GM21360 (cell line): ENCODE measurements at regions not wholly inside any gene's neighbourhood (a gene's known extent, or its start where the extent isn't known, plus 50 kb on each side); places are given as distances from the start of the nearest gene placed in this dataset.

Experiments
- ATAC-seq: cut with Tn5 transposase; IDR thresholded peaks from one replicate; pipeline ENCODE4 v1.9.1; 2021; ENCODE audit warnings: mild to moderate bottlenecking, moderate library complexity; ENCODE audit not compliant: unreplicated experiment

- ATAC-seq: no peak
Observed at GRCh38 chr11:116567721-116568242, 205.0 kb downstream of the BUD13 start.

DNA sequence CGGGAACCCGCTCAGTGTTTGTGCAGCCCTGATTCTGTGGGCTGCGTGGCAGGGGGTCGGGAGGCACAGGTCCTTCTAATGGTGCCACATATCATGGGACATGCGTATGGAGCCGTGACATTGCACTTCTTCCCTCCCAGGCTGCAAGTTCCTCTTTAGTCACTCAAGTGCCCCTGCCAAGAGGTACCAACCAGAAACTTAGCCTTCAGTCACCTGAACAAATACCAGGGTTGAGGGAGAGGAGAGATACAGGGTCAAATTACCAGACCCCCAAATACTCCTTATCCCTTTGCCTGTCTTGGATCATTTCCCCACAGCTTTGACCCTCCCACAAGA, 209.1 kb downstream of the BUD13 start:
- no peak for ATAC-seq

DNA sequence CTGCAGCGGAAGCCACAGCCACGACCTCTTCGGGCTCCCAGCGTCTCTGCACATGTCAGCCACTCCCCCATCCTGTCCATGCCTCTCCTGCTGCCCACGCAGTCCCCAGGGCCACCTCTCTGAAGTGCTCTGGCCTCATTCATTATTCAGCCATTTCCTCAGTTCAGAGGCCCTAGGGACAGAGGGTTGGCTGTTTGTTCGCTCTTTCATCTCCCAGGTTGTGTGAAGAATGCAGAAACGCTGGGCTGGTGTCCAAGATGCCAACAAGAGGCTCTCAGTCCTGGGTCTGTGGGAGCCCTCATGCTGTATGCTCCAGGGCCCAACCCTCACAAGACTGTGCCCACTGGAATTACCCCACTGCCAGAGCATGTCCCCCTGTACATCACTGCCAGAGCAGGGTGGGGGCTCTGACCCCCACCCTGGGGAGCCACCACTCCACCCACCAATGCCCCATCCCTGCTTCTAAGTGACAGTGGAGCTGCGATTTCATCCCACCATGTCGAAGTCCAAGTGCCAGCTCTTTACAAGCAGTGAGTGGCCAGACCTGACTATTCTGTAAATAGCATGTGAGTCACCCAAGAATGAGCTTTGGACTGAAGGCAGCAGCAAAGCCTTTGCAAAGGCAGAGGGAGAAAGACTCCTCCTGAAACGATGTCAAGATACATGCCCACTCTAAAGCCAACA, 209.6 kb downstream of the BUD13 start:
- no peak for ATAC-seq

- ATAC-seq: no peak
Observed at GRCh38 chr11:116560589-116560988, 212.2 kb downstream of the BUD13 start.

- ATAC-seq: no peak
Observed at GRCh38 chr11:116558504-116559211, 214.1 kb downstream of the BUD13 start.

DNA sequence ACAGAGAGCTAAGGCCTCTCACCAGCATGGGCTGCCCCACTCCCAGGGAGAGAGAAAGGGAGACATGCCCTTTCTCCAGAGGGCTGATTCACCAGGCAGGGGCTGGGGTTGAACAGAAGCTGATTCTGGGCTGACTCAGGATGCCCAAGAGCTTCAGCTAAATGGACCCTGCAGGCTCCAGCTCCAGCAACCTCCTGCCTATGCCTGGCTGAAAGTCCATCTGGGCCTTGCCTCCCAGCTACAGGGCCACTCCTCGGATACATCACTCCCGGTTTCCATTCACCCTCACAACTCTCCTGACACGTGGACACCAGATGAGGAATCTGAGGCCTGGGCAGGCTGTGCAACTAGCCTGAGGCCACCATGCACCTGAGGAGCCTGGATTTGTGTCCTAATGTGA, 215.5 kb downstream of the BUD13 start:
- no peak for ATAC-seq

- ATAC-seq: no peak
Observed at GRCh38 chr11:116556483-116556882, 216.3 kb downstream of the BUD13 start.

- ATAC-seq: no peak
Observed at GRCh38 chr11:116553482-116553881, 219.3 kb downstream of the BUD13 start.

DNA sequence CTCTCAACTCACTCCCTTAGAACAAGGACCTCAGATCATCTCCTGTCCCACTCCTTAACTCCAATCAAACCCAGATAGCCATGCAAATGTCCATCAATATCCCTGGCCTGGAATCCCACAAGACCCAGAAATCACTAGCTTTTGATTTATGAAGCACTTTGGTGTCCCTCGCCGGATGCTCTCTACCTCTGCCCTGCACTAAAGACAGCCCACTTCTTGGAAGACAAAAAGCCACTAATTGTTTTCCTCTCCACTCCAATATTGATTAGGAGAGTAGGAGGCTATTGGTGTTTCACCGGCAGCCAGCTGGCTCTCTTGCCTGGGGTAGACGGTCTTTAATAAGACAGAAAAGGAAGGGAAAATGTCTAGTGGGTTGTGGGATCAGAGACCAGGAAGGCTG, 221.2 kb downstream of the BUD13 start:
- no peak for ATAC-seq

DNA sequence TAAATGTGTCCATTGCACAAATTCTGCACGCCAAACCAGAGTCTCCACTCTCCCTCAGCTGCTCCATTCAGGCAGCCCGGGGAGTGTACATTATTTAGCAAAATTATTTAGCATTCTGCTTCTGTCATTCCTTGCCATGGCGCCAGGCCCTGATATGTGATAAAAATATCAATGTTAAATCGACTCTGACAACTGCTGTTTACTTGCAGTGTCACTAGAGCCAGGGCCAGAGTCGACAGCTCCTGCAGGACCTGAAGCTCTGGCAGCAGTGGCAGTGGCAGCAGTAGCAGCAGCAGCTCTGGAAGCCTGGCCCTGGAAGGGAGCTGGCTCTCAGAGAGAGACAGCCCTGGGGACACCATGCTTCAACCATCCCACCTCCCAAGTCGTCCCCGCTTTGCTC, 224.5 kb downstream of the BUD13 start:
- ATAC-seq: no peak

- ATAC-seq: no peak
Observed at GRCh38 chr11:116547571-116547970, 225.2 kb downstream of the BUD13 start.

GRCh38 chr11:116545912-116546311, 226.9 kb downstream of the BUD13 start:
- ATAC-seq: no peak

GRCh38 chr11:116544721-116545120, 228.1 kb downstream of the BUD13 start:
- no peak for ATAC-seq

DNA sequence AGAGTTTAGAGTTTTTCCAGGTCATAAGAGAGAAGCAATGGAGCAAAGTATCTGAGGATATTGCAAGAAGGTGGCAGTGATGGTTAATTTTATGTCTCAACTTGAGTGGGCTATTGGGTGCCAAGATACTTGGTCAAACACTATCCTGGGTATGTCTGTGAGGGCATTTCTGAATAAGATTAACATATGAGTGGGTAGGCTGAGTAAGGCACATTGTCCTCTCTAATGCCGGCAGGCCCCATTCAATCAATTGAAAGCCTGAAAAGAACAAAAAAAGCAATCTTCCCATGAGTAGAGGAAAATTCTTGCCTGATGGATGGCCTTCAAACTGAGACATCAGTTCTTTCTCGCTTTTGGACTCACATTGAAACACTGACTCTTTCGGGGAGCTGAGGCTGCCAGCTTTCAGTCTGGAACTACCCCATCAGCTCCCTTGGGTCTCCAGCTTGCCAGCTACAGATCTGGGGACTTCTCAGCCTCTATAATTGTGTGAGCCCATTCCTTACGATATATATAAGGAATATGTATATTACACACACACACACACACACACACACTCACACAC, 228.8 kb downstream of the BUD13 start:
- no peak for ATAC-seq

DNA sequence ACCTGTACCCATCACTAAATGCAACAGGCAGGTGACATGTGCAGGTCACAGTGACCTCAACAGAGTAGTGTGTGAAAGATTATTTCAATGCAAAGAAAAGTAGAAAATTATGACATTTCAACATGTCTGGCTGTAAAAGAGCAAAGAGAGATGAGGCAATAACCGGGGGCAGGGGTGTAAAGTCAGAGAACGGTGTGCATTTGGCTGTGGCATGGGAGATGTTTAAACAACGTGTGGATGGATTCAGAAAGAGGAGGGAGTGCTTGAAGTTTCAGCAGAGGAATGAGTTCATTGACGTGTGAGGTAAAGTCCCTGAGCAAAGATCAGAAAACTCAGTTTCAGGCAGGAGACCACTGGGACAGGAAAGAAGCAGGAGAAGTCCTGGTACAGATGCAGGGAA, 229.7 kb downstream of the BUD13 start:
- ATAC-seq: no peak

GRCh38 chr11:116542406-116542805, 230.4 kb downstream of the BUD13 start:
- ATAC-seq: no peak

GRCh38 chr11:116541460-116541859, 231.3 kb downstream of the BUD13 start:
- ATAC-seq: no peak

DNA sequence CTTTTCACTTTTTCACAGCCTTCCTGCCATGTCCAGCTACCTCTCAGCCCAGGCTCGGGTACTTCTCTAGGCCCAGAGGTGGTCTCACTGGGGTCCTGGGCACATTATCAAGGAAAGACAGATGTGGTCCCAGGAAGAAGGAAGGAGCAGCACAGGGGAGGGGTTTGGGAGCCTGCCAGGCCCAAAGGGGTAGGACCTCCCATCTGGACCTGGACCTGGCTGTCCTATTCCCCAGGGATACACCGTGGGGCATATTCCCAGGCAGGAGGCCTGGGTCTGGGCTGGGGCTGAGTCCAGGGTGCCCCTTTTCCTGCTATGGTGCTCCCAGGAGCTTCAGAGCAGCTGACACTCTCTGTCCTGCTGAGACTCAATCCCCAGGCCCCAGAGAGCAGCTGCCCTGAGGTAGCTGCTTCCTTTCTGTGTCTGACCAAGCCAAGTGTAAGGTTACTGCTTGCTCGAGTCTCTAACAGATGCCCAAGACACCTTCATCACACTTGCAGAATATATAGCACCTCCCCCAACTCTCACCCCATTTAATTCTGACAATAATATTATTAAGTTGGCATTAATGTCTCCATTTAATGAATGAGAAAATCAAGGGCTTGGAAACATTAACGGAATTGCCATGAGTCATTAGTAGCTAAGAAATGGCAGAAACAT, 232.0 kb downstream of the BUD13 start:
- no peak for ATAC-seq

- no peak for ATAC-seq
Observed at GRCh38 chr11:116539836-116540418, 232.9 kb downstream of the BUD13 start.

DNA sequence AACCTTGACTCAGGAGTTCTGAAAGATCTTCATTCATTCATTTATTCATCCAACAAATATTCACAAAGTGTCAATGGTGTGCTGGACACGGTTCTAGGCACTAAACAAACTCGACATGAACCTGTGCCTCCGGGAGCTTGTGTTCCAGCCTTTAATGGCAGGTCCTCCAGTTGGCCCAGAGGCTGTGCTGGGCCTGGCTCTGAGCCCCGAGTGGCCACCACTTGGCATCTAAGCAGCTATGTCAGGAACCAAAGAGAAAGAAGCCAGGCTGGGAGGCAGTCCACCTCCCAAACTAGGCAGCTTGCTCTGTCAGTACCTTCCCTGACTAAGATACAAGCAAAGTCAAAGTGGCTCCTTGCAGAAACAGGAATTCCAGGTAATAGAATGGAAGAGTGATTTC, 233.6 kb downstream of the BUD13 start:
- no peak for ATAC-seq

DNA sequence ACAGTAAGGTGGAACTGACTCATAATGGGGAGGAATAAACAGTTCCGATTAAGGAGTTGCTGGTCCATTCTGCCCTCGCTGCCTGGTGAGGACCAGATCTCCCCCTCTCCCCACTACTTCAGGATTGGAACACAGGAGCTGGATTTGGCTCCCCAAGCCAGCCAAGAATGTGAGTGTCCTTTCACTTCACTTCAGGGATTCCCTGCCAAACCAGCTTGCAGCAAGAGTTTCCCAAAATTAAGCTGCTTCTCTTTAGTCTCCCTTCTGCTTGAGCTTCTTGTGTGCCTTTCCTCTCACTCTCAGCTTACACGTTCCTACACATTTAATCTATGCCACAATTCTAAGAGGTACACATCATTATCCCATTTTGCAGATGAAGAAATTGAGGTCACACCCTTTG, 234.1 kb downstream of the BUD13 start:
- no peak for ATAC-seq
